SW 1271 (cell line): ENCODE measurements at regions not wholly inside any gene's neighbourhood (a gene's known extent, or its start where the extent isn't known, plus 50 kb on each side); places are given as distances from the start of the nearest gene placed in this dataset.
"Not testable (repeated sequence)": the region's sequence is repeated elsewhere in the genome, so short reads cannot be mapped to it uniquely, and the experiment has no call there.

Source experiments
- DNase-seq, 2 experiments: peaks; one replicate each; lab custom pipeline; 2025; lab: John Stamatoyannopoulos, UW

- no peak for DNase-seq
Measured at GRCh38 chr7:142469696-142470543, 212.1 kb upstream of the PRSS58 start.

- DNase-seq: no peak
Measured at GRCh38 chr7:142468871-142469665, 211.2 kb upstream of the PRSS58 start.

DNA sequence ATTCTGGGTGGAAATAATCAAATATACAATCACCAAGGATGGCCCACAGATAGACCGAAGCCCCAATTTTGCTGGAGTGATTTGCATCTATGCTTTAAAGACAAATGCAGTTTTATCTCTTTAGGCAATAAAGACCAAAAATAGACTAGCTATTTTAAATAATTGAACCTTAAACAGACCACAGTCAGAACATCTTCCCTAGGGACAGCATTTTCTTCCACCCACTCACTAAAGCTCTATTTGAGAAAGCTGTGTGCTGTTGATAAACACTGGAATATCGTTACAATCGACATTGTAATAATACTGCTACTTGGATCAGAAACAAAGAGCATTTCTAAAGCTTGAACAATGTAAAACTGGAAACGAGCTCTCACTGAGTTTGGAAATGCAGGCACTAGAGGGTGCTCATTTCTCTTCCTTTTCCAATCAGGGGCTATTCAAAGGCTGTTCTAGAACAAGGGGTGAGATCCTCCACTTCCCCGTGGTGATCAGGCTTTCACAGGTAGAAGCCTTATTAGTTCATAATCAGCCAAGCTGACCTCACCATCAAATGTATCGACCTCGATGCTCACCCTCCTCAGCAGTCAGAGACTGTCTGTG, 209.3 kb upstream of the PRSS58 start:
- DNase-seq: not testable (repeated sequence)

DNA sequence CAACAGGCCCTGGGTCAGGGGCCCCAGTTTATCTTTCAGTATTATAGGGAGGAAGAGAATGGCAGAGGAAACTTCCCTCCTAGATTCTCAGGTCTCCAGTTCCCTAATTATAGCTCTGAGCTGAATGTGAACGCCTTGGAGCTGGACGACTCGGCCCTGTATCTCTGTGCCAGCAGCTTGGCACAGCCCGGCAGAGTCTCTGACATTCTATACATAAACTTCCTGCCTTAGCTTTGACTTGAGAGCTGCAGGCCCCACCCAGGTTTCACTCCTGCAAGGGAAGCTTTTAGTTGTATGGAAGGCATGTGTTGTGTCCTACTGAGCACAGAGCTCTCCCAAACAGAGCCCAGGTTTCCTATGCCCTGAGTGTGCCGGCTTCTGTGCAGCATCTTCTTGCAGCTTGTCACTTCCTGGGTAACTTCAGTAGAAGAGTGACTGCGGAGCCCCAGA, 205.6 kb upstream of the PRSS58 start:
- no peak for DNase-seq

GRCh38 chr7:142461437-142461836, 203.6 kb upstream of the PRSS58 start:
- no peak for DNase-seq

GRCh38 chr7:142460402-142461117, 202.7 kb upstream of the PRSS58 start:
- no peak for DNase-seq

- peak in 1 of 2 experiments; percentile 62 for DNase-seq
Measured at GRCh38 chr7:142459551-142459963, 201.7 kb upstream of the PRSS58 start.

DNA sequence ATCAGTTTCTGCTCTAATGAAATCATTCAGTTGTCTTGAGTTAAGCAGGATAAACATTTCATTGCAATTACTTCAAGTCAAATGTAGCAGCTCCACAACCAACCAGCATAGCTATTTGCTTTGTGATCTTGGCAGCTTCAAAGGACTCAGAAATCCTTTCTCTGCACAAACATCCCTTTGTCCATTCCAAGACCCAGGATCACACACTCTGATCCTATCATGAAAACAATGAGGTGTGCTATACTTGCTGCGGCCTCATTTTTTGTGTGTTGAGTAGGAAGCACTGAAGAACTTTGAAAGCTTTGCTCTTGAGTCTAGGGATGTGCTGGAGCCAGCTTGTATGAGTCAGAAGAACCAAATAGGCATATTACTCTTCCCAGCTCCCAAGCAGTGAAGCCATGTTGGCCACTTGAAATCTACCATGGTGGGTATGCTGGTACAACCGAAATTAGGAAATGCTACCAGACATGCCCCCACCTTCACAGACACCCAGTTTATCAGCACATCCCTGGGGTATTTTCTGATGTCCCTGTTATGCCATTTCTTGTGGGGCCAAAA, 199.4 kb upstream of the PRSS58 start:
- no peak for DNase-seq

DNA sequence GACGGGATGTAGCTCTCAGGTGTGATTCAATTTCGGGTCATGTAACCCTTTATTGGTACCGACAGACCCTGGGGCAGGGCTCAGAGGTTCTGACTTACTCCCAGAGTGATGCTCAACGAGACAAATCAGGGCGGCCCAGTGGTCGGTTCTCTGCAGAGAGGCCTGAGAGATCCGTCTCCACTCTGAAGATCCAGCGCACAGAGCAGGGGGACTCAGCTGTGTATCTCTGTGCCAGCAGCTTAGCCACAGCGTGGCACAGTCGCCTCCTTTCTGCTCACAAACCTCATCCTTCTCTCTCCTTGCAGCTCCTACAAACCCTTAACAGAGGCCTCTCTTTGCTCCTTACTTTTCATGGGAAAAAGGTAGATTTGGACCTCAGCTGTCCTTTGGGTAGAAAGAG, 197.5 kb upstream of the PRSS58 start:
- no peak for DNase-seq

GRCh38 chr7:142454862-142455261, 197.0 kb upstream of the PRSS58 start:
- no peak for DNase-seq

GRCh38 chr7:142452791-142453190, 194.9 kb upstream of the PRSS58 start:
- no peak for DNase-seq

DNA sequence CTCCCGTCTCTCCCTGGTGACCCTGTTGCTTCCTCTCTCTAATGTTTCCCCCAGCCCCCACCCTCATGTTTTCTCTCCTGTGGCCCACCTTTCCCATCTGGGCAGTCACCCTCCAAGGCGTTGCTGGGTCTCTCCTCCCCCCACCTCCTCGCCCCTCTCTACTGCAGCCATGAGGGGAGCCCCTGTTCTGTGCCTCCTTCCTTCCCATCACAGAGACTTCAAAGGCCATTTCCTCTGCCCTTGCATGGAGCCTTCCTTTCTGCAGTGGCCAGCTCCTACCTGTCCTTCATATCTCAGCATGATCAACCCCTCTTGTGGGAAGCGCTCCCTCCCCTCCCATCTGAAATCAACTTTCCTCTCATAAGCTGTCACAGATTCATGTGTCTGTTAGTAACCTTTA, 194.0 kb upstream of the PRSS58 start:
- DNase-seq: no peak

GRCh38 chr7:142451296-142451695, 193.4 kb upstream of the PRSS58 start:
- DNase-seq: no peak

GRCh38 chr7:142450695-142451094, 192.8 kb upstream of the PRSS58 start:
- no peak for DNase-seq

GRCh38 chr7:142450206-142450605, 192.3 kb upstream of the PRSS58 start:
- DNase-seq: no peak

DNA sequence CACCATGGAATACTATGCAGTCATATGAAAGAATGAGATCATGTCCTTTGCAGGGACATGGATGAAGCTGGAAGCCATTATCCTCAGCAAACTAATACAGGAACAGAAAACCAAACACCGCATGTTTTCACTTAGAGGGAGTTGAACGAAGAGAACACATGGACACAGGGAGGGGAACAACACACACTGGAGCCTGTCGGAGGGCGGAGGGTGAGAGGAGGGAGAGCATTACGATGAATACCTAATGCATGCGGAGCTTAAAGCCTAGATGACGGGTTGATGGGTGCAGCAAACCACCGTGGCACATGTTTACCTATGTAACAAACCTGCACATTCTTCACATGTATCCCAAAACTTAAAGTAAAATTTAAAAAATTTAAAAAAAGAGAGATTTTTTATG, 191.0 kb upstream of the PRSS58 start:
- DNase-seq: not testable (repeated sequence)

DNA sequence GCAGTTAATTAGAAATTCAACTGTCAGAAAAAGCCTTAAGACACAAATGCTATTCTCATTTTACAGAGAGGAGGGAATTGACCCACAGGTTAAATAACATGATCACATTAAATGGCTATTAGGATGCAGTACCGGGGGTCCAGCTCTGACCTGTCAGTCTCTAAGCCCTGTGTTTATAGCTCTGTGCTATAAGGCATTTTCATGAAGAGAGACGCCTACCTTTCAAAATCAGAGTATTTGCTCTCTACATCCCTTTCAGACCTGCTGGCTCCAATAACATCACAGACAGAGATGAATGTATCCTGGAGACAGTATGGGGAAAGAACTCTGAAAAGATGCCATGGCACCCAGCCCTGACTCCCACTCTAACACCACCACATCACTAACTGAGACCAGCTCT, 189.9 kb upstream of the PRSS58 start:
- no peak for DNase-seq

DNA sequence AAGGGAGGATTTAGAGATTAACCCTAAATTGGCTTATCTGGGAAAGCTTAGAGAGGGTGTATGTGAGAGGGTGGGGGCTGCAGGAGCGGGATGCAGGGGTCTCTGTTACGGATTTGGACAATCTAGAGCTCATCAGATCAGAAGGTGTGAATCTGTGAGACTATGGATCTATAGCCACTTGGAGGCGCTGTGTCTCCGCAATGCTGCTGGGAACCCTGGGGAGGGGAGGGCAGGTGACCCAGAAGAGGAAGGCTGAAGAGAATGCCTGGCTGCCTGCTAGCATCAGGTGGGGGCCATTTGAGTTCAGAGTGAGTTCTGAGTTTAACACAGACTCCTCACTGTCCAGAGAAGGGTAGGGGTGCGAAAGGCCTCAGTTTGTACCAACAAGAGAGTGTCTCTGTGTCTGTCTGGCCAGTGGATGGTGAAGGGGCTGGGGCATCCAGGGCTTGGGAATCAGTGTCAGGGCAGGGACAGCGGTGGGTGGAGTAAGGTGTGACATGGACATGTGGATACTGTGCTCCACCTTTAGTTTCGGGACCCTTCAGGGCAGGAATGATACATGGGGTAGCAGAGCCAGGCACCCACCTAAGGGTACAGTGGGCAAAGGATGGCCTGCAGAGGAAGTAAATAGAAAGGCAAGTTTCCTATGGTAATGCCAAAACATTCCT, 187.3 kb upstream of the PRSS58 start:
- no peak for DNase-seq

DNA sequence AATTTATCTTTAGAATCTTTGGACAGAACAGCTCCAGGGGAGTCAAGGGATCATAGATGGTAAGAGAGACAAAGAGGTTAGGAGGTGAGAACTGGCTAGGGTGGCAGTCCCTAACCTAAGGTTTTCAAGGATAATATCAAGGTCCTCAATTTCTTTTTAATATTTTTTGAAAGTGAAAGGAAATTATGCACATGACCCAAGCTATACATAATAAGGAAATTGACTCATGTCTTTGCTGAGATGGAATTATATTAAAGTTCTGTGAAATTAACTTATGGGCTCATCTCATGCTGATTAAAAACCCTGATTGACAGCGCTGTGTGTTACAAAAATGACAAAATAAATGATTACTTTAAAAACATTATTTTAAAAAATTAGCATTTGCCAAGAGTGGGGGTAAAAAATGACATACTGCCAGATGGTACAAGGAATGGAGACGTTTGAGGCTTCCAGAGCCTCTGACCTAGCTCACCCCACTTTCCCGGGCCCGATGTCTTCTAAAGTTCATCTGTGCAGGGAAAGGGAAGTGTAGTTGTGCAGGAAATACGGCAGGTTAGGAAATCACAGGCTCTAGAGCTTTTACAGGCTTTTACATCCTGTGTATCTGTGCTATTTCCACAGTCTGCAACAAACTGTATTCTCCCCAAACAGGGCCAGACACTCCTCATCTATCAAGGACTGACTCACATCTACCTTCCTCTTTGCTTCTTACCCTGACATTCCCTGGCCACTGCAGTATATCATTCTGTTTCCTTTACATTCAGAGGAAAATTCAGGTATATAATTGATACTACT, 185.6 kb upstream of the PRSS58 start:
- DNase-seq: no peak

DNA sequence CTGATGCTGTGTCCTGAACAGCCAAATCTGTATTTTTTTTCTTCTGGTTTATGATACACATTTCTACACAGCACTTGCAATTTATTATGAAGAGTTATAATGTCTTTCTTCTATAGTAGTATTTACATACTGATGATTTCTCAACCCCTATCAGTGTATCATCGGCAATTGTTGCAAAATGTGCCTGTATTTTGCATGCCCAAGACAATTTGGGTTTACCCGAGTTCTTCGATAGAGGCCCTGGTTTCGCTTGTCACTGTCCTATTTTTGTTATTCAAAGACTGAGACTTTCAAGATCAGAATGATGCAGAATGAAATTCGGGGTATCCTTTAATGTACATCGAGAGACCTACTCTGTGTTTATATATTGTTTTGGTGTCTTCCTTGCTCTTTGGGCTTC, 184.5 kb upstream of the PRSS58 start:
- DNase-seq: no peak
